ENCODE measurements at regions not wholly inside any gene's neighbourhood (a gene's known extent, or its start where the extent isn't known, plus 50 kb on each side); places are given as distances from the start of the nearest gene placed in this dataset.

DNA sequence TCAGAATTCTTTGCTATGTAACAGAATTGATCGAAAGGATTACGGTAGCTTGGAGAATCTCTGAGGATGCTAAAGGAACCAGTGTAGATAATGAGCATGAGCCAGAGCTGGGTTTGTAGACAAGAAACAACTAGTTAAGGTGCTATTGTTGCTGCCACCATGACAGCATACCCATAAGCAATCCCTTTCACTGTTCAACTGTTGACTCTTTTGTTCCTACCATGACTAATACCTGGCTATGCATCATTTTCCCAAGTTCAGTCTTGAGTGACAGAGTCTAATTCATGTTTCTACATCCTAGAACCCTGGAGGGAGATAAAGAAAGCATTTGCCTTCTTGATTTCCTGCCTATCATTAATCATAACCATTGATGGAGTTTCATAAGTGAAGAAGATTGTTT lies 600.3 kb downstream of the OTOL1 start:
- Histone ChIP-seq H3K36me3 (no peaks in the 10 kb centered on the region), H3K27me3 (no peaks in the 10 kb centered on the region), H3K9me3 (no peaks in the 10 kb centered on the region), H3K27ac (no peak overlapping the region), H3K4me3 (no peak overlapping the region), H3K4me1 (no peaks in the 10 kb centered on the region)
- TF ChIP-seq, protein P1, sequence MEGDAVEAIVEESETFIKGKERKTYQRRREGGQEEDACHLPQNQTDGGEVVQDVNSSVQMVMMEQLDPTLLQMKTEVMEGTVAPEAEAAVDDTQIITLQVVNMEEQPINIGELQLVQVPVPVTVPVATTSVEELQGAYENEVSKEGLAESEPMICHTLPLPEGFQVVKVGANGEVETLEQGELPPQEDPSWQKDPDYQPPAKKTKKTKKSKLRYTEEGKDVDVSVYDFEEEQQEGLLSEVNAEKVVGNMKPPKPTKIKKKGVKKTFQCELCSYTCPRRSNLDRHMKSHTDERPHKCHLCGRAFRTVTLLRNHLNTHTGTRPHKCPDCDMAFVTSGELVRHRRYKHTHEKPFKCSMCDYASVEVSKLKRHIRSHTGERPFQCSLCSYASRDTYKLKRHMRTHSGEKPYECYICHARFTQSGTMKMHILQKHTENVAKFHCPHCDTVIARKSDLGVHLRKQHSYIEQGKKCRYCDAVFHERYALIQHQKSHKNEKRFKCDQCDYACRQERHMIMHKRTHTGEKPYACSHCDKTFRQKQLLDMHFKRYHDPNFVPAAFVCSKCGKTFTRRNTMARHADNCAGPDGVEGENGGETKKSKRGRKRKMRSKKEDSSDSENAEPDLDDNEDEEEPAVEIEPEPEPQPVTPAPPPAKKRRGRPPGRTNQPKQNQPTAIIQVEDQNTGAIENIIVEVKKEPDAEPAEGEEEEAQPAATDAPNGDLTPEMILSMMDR (IDR thresholded peaks at IDR 0.05), result no peak
- no peak for TF ChIP-seq POLR2A (IDR thresholded peaks at IDR 0.05)
- no peak for TF ChIP-seq EP300 (IDR thresholded peaks at IDR 0.05)
- no peak for DNase-seq (ENCODE audit: low spot score in 2 of 2)
- 19 to 46% methylated on average over 2 of the region's 2 CpGs for WGBS, 2 donors

DNA sequence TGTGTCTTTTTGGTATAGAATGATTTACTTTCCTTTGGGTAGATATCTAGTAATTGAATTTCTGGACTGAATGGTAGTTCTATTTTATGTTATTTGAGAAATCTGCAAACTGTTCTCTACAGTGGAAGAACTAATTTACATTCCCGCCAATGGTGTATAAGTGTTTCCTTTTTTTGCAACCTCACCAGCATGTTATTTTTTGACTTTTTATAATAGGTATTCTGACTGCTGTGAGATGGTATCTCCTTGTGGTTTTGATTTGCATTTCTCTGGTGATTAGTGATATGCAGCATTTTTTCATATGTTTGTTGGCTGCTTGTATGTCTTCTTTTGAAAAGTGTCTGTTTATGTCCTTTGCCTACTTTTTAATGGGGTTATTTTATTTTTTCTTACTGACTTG lies 607.2 kb downstream of the OTOL1 start:
- no peaks in the 10 kb centered on the region for H3K4me1 ChIP-seq
- H3K9me3 ChIP-seq, result no peaks in the 10 kb centered on the region
- 90 to 91% methylated on average over 1 of the region's 1 CpG for WGBS, 2 donors
- H3K4me3 ChIP-seq, result no peak overlapping the region
- TF ChIP-seq POLR2A (IDR thresholded peaks at IDR 0.05), result no peak
- TF ChIP-seq, protein P1 (IDR thresholded peaks at IDR 0.05), result no peak
- no peak for TF ChIP-seq EP300 (IDR thresholded peaks at IDR 0.05)
- no peaks in the 10 kb centered on the region for H3K27me3 ChIP-seq
- H3K27ac ChIP-seq, result no peak overlapping the region
- H3K36me3 ChIP-seq, result no peaks in the 10 kb centered on the region
- no peak for DNase-seq (ENCODE audit: low spot score in 2 of 2)

DNA sequence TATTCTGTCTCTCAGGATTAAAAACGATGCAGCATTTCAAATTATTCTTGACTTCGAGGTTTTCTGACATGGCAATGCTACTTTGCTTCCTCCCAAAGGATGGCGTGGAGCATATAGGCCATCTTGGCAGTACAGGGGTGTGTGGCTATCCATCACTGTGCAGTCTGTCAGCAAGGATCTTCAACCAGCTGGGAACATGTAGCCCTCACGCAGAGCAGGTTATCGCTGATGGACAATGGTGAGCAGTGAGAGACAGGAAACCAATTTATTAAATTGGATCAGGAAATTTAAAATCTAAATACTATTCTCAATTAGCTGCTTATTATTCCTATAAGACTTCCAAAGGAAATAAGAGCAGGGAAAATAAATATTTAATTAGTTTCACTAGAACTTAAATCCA lies 615.3 kb downstream of the OTOL1 start:
- Histone ChIP-seq H3K27ac (no peak overlapping the region), H3K4me3 (no peak overlapping the region), H3K36me3 (no peaks in the 10 kb centered on the region), H3K27me3 (no peaks in the 10 kb centered on the region), H3K9me3 (no peaks in the 10 kb centered on the region), H3K4me1 (no peaks in the 10 kb centered on the region)
- DNase-seq (ENCODE audit: low spot score in 2 of 2), result no peak
- WGBS, 2 donors, result 89 to 91% methylated on average over 5 of the region's 5 CpGs
- TF ChIP-seq EP300 (IDR thresholded peaks at IDR 0.05) (no peak), POLR2A (IDR thresholded peaks at IDR 0.05) (no peak)
- TF ChIP-seq, protein P1 (IDR thresholded peaks at IDR 0.05), result no peak

DNA sequence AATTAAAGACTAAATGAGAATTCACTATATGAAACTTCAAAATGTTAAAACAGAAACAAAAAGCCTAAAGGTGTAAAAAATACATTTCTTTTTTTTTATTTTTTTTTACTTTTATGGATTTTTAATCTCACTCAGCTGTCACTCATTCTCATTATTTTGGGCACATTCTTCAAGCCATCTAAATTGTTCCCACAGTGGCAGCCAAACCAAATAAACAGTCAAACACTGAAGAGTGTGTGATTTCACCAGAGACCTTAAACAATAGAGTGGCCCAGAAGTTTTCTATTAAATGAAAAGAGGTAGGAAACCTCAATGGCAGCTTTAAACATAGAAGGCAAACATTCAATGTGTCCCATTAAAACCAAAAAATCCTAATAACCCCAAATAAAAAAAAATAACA lies 616.1 kb downstream of the OTOL1 start:
- no peaks in the 10 kb centered on the region for H3K36me3 ChIP-seq
- no peak for DNase-seq (ENCODE audit: low spot score in 2 of 2)
- H3K4me1 ChIP-seq, result no peaks in the 10 kb centered on the region
- H3K4me3 ChIP-seq, result no peak overlapping the region
- H3K9me3 ChIP-seq, result no peaks in the 10 kb centered on the region
- TF ChIP-seq EP300 (IDR thresholded peaks at IDR 0.05) (no peak), POLR2A (IDR thresholded peaks at IDR 0.05) (no peak)
- TF ChIP-seq, protein P1 (IDR thresholded peaks at IDR 0.05), result no peak
- H3K27ac ChIP-seq, result no peak overlapping the region
- no peaks in the 10 kb centered on the region for H3K27me3 ChIP-seq

DNA sequence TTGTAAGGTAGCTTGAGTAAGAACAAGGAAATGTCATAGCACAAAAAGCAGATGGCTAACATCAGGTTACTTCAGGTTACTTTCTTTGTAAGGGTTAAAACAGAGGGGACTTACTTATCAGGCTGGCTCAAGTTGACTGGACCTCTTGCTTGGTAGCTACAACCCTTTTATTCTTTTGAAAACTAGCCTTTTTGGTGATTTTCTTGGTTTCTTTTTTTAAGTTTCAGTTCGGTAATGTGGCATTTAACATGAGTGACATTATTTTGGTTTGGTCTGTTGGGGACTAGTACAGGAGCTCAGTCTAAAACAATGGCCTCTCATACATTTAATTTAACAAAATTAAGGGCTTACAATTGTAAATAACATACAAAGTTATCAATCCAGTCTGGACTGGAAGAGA lies 621.4 kb downstream of the OTOL1 start:
- H3K4me1 ChIP-seq, result no peaks in the 10 kb centered on the region
- TF ChIP-seq, protein P1 (IDR thresholded peaks at IDR 0.05), result no peak
- TF ChIP-seq EP300 (IDR thresholded peaks at IDR 0.05), result no peak
- no peak for TF ChIP-seq POLR2A (IDR thresholded peaks at IDR 0.05)
- no peak for DNase-seq (ENCODE audit: low spot score in 2 of 2)
- H3K4me3 ChIP-seq, result no peak overlapping the region
- no peak overlapping the region for H3K27ac ChIP-seq
- H3K9me3 ChIP-seq, result no peaks in the 10 kb centered on the region
- no peaks in the 10 kb centered on the region for H3K27me3 ChIP-seq
- WGBS, 2 donors, result 72 to 73% methylated on average over 1 of the region's 1 CpG
- no peaks in the 10 kb centered on the region for H3K36me3 ChIP-seq

Data from tibial nerve (tissue), 4 donors.